Activated T-cell treated with anti-CD3 and anti-CD28 coated beads, Interleukin-2, amount 50 U/mL, for 4 hours (primary cell): ENCODE measurements at regions not wholly inside any gene's neighbourhood (a gene's known extent, or its start where the extent isn't known, plus 50 kb on each side); places are given as distances from the start of the nearest gene placed in this dataset.

ENCODE experiments used
- ATAC-seq, 2 donors: fragments of 200-7000 bp; cut with Tn5 transposase; one replicate each; pipeline ENCODE4 v1.10.0; 2021
- DNase-seq: peaks from one replicate; pipeline ENCODE4 v3.0.0-alpha.2; 2020
- H3K27me3 Mint-ChIP-seq: one replicate; pipeline ENCODE4 v1.8.0; 2021; ENCODE audit warnings: low read depth, mixed read lengths
- H3K36me3 Mint-ChIP-seq: one replicate; pipeline ENCODE4 v1.8.0; 2022; ENCODE audit warnings: mixed read lengths; ENCODE audit not compliant: insufficient read depth
- H3K4me1 Mint-ChIP-seq: one replicate; pipeline ENCODE4 v1.8.0; 2021; ENCODE audit warnings: low read depth, mixed read lengths
- H3K4me3 Mint-ChIP-seq: one replicate; pipeline ENCODE4 v1.8.0; 2021; ENCODE audit warnings: mild to moderate bottlenecking, moderate library complexity, mixed read lengths
- H3K9me3 Mint-ChIP-seq: one replicate; pipeline ENCODE4 v1.8.0; 2021; ENCODE audit warnings: mixed read lengths

GRCh38 chr4:156227321-156227720, 273.7 kb upstream of the CTSO start:
- no peaks in the 10 kb centered on the region for H3K9me3 Mint-ChIP-seq
- H3K4me3 Mint-ChIP-seq = no peak overlapping the region
- no peaks in the 10 kb centered on the region for H3K4me1 Mint-ChIP-seq
- DNase-seq (no peak), ATAC-seq (no peak)
- H3K27me3 Mint-ChIP-seq = no peaks in the 10 kb centered on the region
- H3K36me3 Mint-ChIP-seq = no peaks in the 10 kb centered on the region

DNA sequence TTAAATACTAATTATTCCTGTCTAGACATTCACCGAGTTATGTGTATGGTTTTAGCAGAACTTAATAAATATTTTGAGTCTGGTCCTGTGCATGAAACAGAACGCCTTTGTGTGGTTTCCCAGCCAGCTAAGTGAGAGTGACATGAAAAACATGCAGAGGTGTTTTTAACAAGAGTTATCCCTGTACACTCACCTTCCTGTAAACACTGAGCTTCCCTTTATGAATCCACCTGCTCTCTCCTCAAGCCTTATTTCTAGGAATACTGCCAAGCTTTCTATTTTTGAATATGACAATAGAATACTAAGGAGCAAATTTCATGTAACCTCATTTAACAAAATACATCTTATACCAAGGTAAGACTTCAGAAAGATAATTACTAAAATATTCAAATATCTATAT, 270.3 kb upstream of the CTSO start:
- Mint-ChIP-seq H3K9me3 (peaks cover 4% of the 10 kb centered on the region), H3K36me3 (no peaks in the 10 kb centered on the region), H3K4me3 (no peak overlapping the region), H3K27me3 (no peaks in the 10 kb centered on the region), H3K4me1 (no peaks in the 10 kb centered on the region)
- no peak for DNase-seq
- no peak for ATAC-seq

GRCh38 chr4:156217236-156217635, 263.6 kb upstream of the CTSO start:
- H3K36me3 Mint-ChIP-seq = no peaks in the 10 kb centered on the region

GRCh38 chr4:156201050-156201449, 247.4 kb upstream of the CTSO start:
- H3K4me3 Mint-ChIP-seq = no peak overlapping the region
- H3K4me1 Mint-ChIP-seq = no peaks in the 10 kb centered on the region
- H3K9me3 Mint-ChIP-seq = no peaks in the 10 kb centered on the region
- no peak for ATAC-seq
- H3K36me3 Mint-ChIP-seq = no peaks in the 10 kb centered on the region
- no peak for DNase-seq
- H3K27me3 Mint-ChIP-seq = no peaks in the 10 kb centered on the region

More at GRCh38 chr4:156217236-156217635, 263.6 kb upstream of the CTSO start:
- Mint-ChIP-seq H3K27me3 (no peaks in the 10 kb centered on the region), H3K9me3 (peaks cover 7% of the 10 kb centered on the region), H3K4me1 (no peaks in the 10 kb centered on the region), H3K4me3 (no peak overlapping the region)
- ATAC-seq (no peak), DNase-seq (no peak)

DNA sequence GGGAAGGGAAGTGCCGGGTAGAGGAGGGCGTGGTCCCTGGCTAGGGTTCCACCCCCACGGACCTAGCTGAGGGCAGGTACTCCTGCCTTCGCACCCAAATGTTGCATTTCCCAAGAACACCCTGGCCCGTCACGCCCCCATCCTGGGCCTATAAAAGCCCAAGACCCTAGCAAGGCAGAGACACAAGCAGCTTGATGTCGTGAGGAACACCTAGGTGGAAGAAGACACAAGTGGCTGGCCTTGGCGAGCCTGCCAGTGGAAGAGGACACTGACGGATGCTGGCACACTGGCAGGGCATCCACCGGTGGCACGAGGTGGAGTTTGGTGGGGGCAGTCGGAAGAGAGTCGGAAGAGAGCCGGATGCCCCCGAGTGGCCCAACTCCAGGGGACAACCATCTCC, 244.8 kb upstream of the CTSO start:
- no peaks in the 10 kb centered on the region for H3K4me1 Mint-ChIP-seq

DNA sequence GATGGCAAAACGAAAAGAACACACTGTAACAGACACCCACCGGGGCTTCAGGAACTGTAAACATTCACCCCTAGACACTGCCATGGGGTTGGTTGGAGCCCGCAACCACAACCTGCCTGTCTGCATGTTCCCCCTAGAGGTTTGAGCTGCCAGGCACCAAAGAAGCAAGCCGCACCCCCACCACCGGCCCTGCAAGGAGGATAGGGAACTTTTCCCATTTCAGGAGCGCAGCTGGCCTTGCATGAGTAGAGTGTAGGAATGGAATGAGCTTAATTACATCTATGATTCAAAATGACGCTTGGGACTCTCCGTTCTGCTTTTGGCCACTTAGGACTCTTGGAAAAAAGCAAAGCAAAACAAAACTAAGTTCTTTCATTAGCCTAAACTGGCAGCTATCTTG, 243.6 kb upstream of the CTSO start:
- ATAC-seq (no peak), DNase-seq (no peak)
- Mint-ChIP-seq H3K36me3 (no peaks in the 10 kb centered on the region), H3K27me3 (no peaks in the 10 kb centered on the region), H3K9me3 (peaks cover 4% of the 10 kb centered on the region), H3K4me3 (no peak overlapping the region), H3K4me1 (no peaks in the 10 kb centered on the region)

More for the DNA sequence above, 244.8 kb upstream of the CTSO start:
- ATAC-seq = no peak
- Mint-ChIP-seq H3K27me3 (no peaks in the 10 kb centered on the region), H3K4me3 (no peak overlapping the region), H3K9me3 (no peaks in the 10 kb centered on the region), H3K36me3 (no peaks in the 10 kb centered on the region)
- DNase-seq = no peak

- DNase-seq (no peak), ATAC-seq (no peak)
- H3K4me1 Mint-ChIP-seq = no peaks in the 10 kb centered on the region
- peaks cover 4% of the 10 kb centered on the region for H3K9me3 Mint-ChIP-seq
- H3K27me3 Mint-ChIP-seq = no peaks in the 10 kb centered on the region
- H3K36me3 Mint-ChIP-seq = no peaks in the 10 kb centered on the region
- H3K4me3 Mint-ChIP-seq = no peak overlapping the region
These were observed 243.1 kb upstream of the CTSO start for GRCh38 chr4:156196722-156197121.

DNA sequence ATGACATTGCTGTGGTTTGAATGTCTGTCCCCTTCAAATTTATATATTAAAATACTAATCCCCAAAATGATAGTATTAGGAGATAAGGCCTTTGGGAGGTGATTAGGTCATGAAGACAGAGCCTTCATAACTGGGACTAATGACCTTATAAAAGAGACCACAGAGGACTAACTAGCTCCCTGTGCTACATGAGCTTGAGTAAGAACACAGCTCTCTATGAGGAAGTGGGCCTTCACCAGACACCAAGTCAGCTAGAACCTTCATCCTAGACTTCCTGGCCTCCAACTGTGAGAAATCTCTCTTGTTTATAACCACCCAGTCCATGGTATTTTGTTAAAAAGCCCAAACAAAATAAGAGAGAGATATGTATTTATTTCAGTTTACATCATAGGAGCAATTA, 242.2 kb upstream of the CTSO start:
- ATAC-seq = no peak
- H3K4me3 Mint-ChIP-seq = no peak overlapping the region
- no peaks in the 10 kb centered on the region for H3K27me3 Mint-ChIP-seq
- H3K9me3 Mint-ChIP-seq = peaks cover 4% of the 10 kb centered on the region
- no peak for DNase-seq
- no peaks in the 10 kb centered on the region for H3K36me3 Mint-ChIP-seq
- H3K4me1 Mint-ChIP-seq = no peaks in the 10 kb centered on the region

DNA sequence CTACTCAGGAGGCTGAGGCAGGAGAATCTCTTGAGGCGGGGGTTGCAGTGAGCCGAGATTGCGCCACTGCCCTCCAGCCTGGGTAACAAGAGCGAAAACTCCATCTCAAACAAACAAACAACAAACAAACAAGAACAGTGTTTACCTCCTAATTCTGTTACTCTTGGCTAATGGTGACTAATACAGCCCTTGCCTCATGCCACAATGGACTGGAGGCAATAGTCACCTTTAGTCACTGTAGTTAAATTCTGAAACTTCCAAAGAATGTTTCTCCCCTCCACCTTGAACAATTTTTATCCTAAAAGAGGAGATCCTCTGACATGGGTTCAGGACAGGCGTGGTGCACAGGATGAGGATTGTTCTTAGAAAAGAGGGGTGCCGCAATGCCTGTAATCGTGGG, 241.2 kb upstream of the CTSO start:
- H3K9me3 Mint-ChIP-seq = peaks cover 4% of the 10 kb centered on the region
- no peaks in the 10 kb centered on the region for H3K27me3 Mint-ChIP-seq
- no peaks in the 10 kb centered on the region for H3K36me3 Mint-ChIP-seq
- DNase-seq = no peak
- no peak for ATAC-seq
- no peak overlapping the region for H3K4me3 Mint-ChIP-seq
- H3K4me1 Mint-ChIP-seq = no peaks in the 10 kb centered on the region

GRCh38 chr4:156193800-156194199, 240.1 kb upstream of the CTSO start:
- Mint-ChIP-seq H3K27me3 (no peaks in the 10 kb centered on the region), H3K9me3 (peaks cover 4% of the 10 kb centered on the region), H3K4me3 (no peak overlapping the region), H3K36me3 (no peaks in the 10 kb centered on the region), H3K4me1 (no peaks in the 10 kb centered on the region)
- DNase-seq (no peak), ATAC-seq (no peak)

DNA sequence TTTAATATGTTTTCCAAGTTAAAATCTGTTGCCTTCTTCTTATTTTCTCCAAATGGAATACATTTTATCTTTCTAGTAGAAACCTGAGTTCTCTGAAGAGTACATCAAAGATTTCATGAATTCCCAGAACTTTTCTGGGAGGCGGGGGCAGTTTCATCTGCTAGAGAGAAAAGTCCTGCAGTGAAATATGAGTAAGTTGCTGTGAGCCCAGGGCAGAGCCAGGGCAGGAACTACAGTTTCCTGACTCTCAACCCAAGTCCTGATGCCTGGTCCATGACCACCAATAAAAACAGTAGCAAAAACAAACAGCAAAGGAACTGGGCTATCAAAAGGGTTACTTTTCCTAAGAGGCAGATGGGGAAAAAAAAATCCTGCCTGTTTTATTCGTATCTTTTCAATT, 239.4 kb upstream of the CTSO start:
- DNase-seq = no peak
- H3K36me3 Mint-ChIP-seq = no peaks in the 10 kb centered on the region
- no peaks in the 10 kb centered on the region for H3K27me3 Mint-ChIP-seq
- no peak overlapping the region for H3K4me3 Mint-ChIP-seq
- no peak for ATAC-seq
- H3K4me1 Mint-ChIP-seq = no peaks in the 10 kb centered on the region
- H3K9me3 Mint-ChIP-seq = peaks cover 4% of the 10 kb centered on the region

DNA sequence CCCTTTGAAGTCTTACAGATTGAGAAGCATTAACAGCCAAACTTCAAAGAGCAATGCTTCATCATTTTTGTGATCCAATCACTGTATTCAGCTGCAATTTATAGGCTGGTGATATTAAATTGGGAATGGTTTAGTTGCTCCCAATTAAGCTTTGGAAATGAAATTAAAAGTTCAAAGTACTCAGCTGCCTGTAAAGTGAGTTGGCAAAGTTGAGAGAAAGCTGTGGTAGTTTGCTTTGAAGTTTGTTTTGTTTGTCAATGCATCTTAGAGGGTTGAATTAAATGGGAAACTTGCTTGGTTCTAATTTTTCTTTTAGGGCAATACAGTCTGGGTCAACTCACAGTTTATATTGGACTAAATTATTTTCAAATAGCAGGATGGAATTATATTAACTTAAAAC, 238.4 kb upstream of the CTSO start:
- H3K4me3 Mint-ChIP-seq = no peak overlapping the region
- ATAC-seq (no peak), DNase-seq (no peak)
- no peaks in the 10 kb centered on the region for H3K27me3 Mint-ChIP-seq
- peaks cover 4% of the 10 kb centered on the region for H3K9me3 Mint-ChIP-seq
- H3K36me3 Mint-ChIP-seq = no peaks in the 10 kb centered on the region
- H3K4me1 Mint-ChIP-seq = no peaks in the 10 kb centered on the region

- H3K27me3 Mint-ChIP-seq = no peaks in the 10 kb centered on the region
- ATAC-seq (no peak), DNase-seq (no peak)
- H3K36me3 Mint-ChIP-seq = no peaks in the 10 kb centered on the region
- H3K9me3 Mint-ChIP-seq = peaks cover 4% of the 10 kb centered on the region
- no peak overlapping the region for H3K4me3 Mint-ChIP-seq
- no peaks in the 10 kb centered on the region for H3K4me1 Mint-ChIP-seq
These were observed 237.5 kb upstream of the CTSO start for GRCh38 chr4:156191044-156191781.

DNA sequence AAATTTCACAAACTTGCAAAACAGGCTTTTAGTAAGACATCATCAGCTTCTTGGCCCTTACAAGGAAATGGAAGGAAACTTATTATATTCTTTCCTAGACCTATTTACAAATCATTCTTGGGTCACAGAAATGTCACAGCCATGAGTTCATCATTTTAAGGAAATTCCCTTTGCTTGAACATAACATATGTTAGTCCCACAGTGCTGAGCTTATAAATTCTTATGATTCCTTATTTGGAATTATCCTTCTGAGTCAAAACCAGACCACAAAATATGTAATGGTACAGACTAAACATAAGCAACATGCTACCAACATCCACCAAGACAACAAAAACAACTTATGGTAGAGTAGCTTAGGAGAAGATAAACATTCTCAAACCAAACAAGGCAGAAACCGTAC, 236.9 kb upstream of the CTSO start:
- DNase-seq = no peak
- no peaks in the 10 kb centered on the region for H3K27me3 Mint-ChIP-seq
- H3K36me3 Mint-ChIP-seq = no peaks in the 10 kb centered on the region
- no peak for ATAC-seq
- no peak overlapping the region for H3K4me3 Mint-ChIP-seq
- no peaks in the 10 kb centered on the region for H3K4me1 Mint-ChIP-seq
- peaks cover 4% of the 10 kb centered on the region for H3K9me3 Mint-ChIP-seq

DNA sequence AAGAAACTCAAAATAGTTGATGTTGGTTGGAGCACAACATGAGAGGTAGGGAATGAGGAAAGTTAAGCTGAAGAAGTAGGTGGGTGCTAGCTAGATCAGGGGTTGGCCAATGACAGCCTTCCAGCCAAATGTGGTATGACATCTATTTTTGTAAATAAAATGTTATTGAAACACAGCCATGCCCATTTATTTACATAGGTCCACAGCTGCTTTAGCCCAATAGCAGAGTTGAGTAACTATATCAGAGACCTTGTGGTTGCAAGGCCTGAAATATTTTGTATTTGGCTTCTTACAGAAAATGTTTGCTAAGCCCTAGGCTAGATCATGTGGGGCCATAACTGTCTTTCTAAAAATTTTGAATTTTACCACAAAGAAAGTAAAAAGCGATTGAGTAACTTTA, 234.9 kb upstream of the CTSO start:
- Mint-ChIP-seq H3K27me3 (no peaks in the 10 kb centered on the region), H3K4me3 (no peak overlapping the region), H3K4me1 (no peaks in the 10 kb centered on the region), H3K9me3 (peaks cover 4% of the 10 kb centered on the region), H3K36me3 (no peaks in the 10 kb centered on the region)
- ATAC-seq = no peak
- no peak for DNase-seq

DNA sequence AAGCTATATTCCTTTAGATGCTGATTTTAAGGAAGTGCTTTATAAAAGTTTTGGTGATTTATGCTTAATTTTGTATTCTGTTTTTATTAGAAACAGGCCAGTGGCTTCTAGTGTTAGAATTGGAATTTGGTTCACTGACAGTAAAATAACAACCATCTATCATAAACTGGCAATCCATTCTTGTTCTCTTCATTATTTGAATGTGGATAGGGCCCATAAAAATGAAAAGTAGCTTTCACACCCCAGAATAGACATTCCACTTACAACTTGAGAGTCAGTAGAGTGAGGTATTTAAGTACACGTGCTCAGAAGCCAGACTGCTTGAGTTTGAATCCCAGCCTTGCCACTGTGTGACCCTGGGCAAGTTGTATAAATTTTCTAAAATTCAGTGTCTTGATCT, 232.4 kb upstream of the CTSO start:
- H3K4me3 Mint-ChIP-seq = no peak overlapping the region
- ATAC-seq (no peak), DNase-seq (no peak)
- H3K27me3 Mint-ChIP-seq = no peaks in the 10 kb centered on the region
- no peaks in the 10 kb centered on the region for H3K9me3 Mint-ChIP-seq
- H3K36me3 Mint-ChIP-seq = no peaks in the 10 kb centered on the region
- no peaks in the 10 kb centered on the region for H3K4me1 Mint-ChIP-seq
